Heart left ventricle (tissue), 16 donors: ENCODE measurements at regions not wholly inside any gene's neighbourhood (a gene's known extent, or its start where the extent isn't known, plus 50 kb on each side); places are given as distances from the start of the nearest gene placed in this dataset.

ENCODE experiments used
- ATAC-seq, 4 donors: fragments of 200-7000 bp; cut with Tn5 transposase; one replicate each; pipeline ENCODE4 v1.9.1; 2020 to 2022; ENCODE audit warnings: moderate library complexity in 4 of 4, mild to moderate bottlenecking in 3 of 4, moderate number of reproducible peaks in 1 of 4
- DNase-seq, 5 donors: peaks; one replicate each; pipeline ENCODE4 v3.0.0-alpha.2; 2020
- H3K27ac ChIP-seq, 12 donors: fragments of 200-600 bp; sonication (generic) in 4 of 12; one replicate each; pipeline versions ENCODE4 v1.5.0 to v1.8.0; 2016 to 2022; ENCODE audit warnings: mild to moderate bottlenecking in 2 of 12
- H3K27me3 ChIP-seq, 9 donors: fragments of 200-600 bp; sonication (generic) in 2 of 9; one replicate each; pipeline versions ENCODE4 v1.5.1 to v1.8.0; 2016 to 2022; ENCODE audit warnings: mild to moderate bottlenecking in 3 of 9
- H3K36me3 ChIP-seq, 9 donors: fragments of 200-600 bp; sonication (generic) in 2 of 9; one replicate each; pipeline versions ENCODE4 v1.5.0 to v1.8.0; 2018 to 2022; ENCODE audit warnings: mild to moderate bottlenecking in 2 of 9
- H3K4me1 ChIP-seq, 12 donors: fragments of 200-600 bp; sonication (generic) in 4 of 12; one replicate each; pipeline versions ENCODE4 v1.5.0 to v1.8.0; 2016 to 2022; ENCODE audit warnings: mild to moderate bottlenecking in 3 of 12
- H3K4me3 ChIP-seq, 12 donors: fragments of 200-600 bp; sonication (generic) in 4 of 12; one replicate each; pipeline versions ENCODE4 v1.5.0 to v1.8.0; 2017 to 2022; ENCODE audit warnings: mild to moderate bottlenecking in 9 of 12, moderate library complexity in 4 of 12
- H3K9me3 ChIP-seq, 12 donors: fragments of 200-600 bp; sonication (generic) in 4 of 12; one replicate each; pipeline versions ENCODE4 v1.5.0 to v1.8.0; 2016 to 2022; ENCODE audit warnings: mild to moderate bottlenecking in 1 of 12
- POLR2A ChIP-seq, 2 donors: fragments of 450-650 bp; IDR thresholded peaks; one replicate each; pipeline ENCODE4 v1.6.1; 2017; ENCODE audit warnings: antibody characterized with exemption in 2 of 2, mild to moderate bottlenecking in 2 of 2, moderate library complexity in 2 of 2
- WGBS, 4 donors: extraction: QIAGEN DNeasy Blood & Tissue Kit in 2 of 4; methylation state at CpG; one replicate each; pipeline versions ENCODE4 v1.1.5 to v1.1.7; 2013 to 2018; 5-methylcytosine and 5-hydroxymethylcytosine counted together
- intact Hi-C, 10 donors: fragments of 100-400 bp; cut with DNase I; formaldehyde crosslinking; loops; one replicate each; pipeline versions ENCODE4 v1.11.1 to v1.14.2; 2022
- TF ChIP-seq, protein P1 (sequence below), 12 donors: fragments of 200-600 bp; sonication (generic) in 4 of 12; IDR thresholded peaks; one replicate each; pipeline versions ENCODE4 v1.5.0 to v1.8.0; 2018 to 2022; ENCODE audit warnings: antibody characterized with exemption in 12 of 12, mild to moderate bottlenecking in 5 of 12
- donor health status: ischemic (EF 13 %, LVEDD 7.1; RV severe dilation, severe dysfunction).
- donor health status: healthy with polysubstance abuse.
- donor health status: DM: no; HTN: yes; CAD: no.
- donor health status: DM: no; HTN: no; CAD: no.
- donor health status: ischemic (EF 25% LVEDD 6.9; RV normal size, moderate dysfunction).
- donor health status: ischemic (EF 25% LVEDD 5.7; RV mildly dilated, moderate dysfunction).
- donor health status: healthy.
- donor health status: DM: yes; HTN: yes; CAD: no.
- donor health status: ischemic (EF 35%, LVEDD 5.7; RV mildly dilated, moderate dysfunction).
- donor health status: nonischemic (EF 11% LVEDD 7.7; RV severe dilation, severe dysfunction).
- donor health status: DM: yes; HTN: yes; CAD: no.
- donor health status: PGD.
- donor health status: ischemic (EF 29% LVEDD 5.4; RV normal size, mild dysfunction).
- donor health status: nonischemic (EF 23%, LVEDD 6.1; RV moderate dilation, normal function).

DNA sequence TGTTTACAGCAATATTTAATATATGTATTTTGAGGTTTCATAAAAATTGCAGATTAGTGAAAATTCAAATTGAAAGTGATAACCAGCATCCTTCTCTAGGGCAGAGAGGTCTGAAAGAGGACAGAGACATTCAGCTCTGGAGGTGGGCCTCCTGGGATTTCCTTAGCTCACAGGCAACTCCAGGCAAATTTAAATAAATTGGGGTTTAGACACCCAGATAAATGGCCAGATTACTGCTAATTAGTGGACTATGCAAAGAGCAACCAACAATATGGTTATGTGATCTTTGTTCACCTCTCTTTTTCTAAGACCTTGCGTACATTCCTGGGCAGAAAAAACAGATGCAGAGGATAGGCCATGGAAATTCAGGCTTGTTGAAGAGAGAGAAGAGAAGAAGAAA lies 1282.8 kb upstream of the ACVR2A start:
- no peak for ATAC-seq
- no peaks in the 10 kb centered on the region for H3K9me3 ChIP-seq
- no peaks in the 10 kb centered on the region for H3K27me3 ChIP-seq
- no peak overlapping the region for H3K4me3 ChIP-seq
- WGBS, 4 donors: 93 to 98% (median 96%) methylated on average over 1 of the region's 1 CpG
- TF ChIP-seq POLR2A (IDR thresholded peaks at IDR 0.05): no peak
- TF ChIP-seq, protein P1, sequence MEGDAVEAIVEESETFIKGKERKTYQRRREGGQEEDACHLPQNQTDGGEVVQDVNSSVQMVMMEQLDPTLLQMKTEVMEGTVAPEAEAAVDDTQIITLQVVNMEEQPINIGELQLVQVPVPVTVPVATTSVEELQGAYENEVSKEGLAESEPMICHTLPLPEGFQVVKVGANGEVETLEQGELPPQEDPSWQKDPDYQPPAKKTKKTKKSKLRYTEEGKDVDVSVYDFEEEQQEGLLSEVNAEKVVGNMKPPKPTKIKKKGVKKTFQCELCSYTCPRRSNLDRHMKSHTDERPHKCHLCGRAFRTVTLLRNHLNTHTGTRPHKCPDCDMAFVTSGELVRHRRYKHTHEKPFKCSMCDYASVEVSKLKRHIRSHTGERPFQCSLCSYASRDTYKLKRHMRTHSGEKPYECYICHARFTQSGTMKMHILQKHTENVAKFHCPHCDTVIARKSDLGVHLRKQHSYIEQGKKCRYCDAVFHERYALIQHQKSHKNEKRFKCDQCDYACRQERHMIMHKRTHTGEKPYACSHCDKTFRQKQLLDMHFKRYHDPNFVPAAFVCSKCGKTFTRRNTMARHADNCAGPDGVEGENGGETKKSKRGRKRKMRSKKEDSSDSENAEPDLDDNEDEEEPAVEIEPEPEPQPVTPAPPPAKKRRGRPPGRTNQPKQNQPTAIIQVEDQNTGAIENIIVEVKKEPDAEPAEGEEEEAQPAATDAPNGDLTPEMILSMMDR (IDR thresholded peaks at IDR 0.05): no peak
- DNase-seq: no peak
- no peaks in the 10 kb centered on the region for H3K36me3 ChIP-seq
- H3K27ac ChIP-seq: no peak overlapping the region
- H3K4me1 ChIP-seq: no peaks in the 10 kb centered on the region
- intact Hi-C loops: no loop called here

DNA sequence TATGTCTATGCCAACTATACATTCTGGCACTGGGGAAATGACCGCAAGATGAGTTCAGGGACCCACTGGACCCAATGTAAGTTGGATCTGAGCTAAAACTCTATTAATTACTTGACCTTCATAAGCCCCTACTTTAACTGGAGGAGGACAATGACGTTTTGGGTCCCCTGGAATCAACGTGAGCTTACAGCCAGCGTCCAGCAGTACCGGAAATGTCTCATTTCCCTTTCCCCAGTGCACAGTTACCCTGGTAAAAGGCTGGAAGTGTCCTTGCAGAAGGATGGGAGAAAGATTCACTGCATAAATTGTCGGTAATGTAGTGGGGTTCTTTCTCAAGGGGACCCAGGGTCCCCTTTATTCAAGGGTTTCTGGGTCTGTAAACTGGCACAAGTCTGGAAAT lies 1297.6 kb upstream of the ACVR2A start:
- Histone ChIP-seq H3K9me3 (no peaks in the 10 kb centered on the region), H3K27ac (no peak overlapping the region), H3K4me3 (no peak overlapping the region), H3K27me3 (no peaks in the 10 kb centered on the region), H3K4me1 (no peaks in the 10 kb centered on the region), H3K36me3 (no peaks in the 10 kb centered on the region)
- ATAC-seq (no peak), DNase-seq (no peak)
- no peak for TF ChIP-seq POLR2A (IDR thresholded peaks at IDR 0.05)
- TF ChIP-seq, protein P1 (IDR thresholded peaks at IDR 0.05): no peak
- intact Hi-C loops: no loop called here
- 71 to 83% (median 76%) methylated on average over 6 of the region's 6 CpGs for WGBS, 4 donors

DNA sequence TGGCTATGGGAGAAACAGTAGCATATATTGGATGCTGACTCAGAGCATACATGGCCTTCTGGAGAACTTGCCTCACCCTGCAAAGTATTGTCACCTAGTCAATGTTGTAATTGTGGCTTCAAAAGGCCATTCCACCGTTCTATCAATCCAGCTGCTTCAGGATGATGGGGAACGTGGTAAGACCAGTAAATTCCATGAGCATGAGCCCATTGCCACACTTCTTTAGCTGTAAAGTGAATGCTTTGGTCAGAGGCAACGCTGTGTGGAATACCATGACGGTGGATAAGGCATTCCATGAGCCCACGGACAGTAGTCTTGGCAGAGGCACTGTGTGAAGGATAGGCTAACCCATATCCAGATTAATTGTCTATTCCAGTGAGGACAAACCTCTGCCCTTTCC lies 1300.1 kb upstream of the ACVR2A start:
- H3K4me1 ChIP-seq: no peaks in the 10 kb centered on the region
- 87 to 94% (median 88%) methylated on average over 5 of the region's 5 CpGs for WGBS, 4 donors
- ATAC-seq: no peak

DNA sequence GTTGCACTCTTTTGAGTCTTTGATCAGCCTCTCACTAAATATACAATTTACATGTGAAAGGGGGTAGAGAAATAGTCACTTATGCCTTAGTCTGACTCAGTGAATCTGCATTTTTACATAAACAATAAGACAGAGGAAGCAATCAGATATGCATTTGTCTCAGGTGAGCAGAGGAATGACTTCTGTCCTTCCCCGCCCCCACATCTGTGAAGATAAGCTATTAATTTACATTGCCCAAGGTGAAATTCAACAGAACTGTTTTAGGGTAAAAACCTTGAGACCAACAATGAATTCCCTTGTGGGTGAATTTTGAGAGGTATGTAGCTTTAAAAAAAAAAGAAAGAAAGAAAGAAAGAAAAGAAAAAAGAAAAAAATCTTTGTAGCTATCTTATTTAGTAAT lies 1302.9 kb upstream of the ACVR2A start:
- Histone ChIP-seq H3K27me3 (no peaks in the 10 kb centered on the region), H3K36me3 (no peaks in the 10 kb centered on the region), H3K4me1 (no peaks in the 10 kb centered on the region), H3K27ac (no peak overlapping the region), H3K9me3 (no peaks in the 10 kb centered on the region), H3K4me3 (no peak overlapping the region)
- intact Hi-C loops: no loop called here
- DNase-seq (no peak), ATAC-seq (no peak)
- TF ChIP-seq, protein P1 (IDR thresholded peaks at IDR 0.05): no peak
- TF ChIP-seq POLR2A (IDR thresholded peaks at IDR 0.05): no peak
- WGBS, 4 donors: 75 to 79% (median 76%) methylated on average over 1 of the region's 1 CpG

More for the DNA sequence above, 1300.1 kb upstream of the ACVR2A start:
- Histone ChIP-seq H3K27me3 (no peaks in the 10 kb centered on the region), H3K4me3 (no peak overlapping the region), H3K36me3 (no peaks in the 10 kb centered on the region), H3K27ac (no peak overlapping the region), H3K9me3 (no peaks in the 10 kb centered on the region)
- no peak for TF ChIP-seq POLR2A (IDR thresholded peaks at IDR 0.05)
- TF ChIP-seq, protein P1 (IDR thresholded peaks at IDR 0.05): no peak
- no peak for DNase-seq
- intact Hi-C loops: no loop called here
